Prostate gland (tissue), 2 donors: ENCODE measurements at regions not wholly inside any gene's neighbourhood (a gene's known extent, or its start where the extent isn't known, plus 50 kb on each side); places are given as distances from the start of the nearest gene placed in this dataset.

Experiments used
- CTCF ChIP-seq, 4 experiments: fragments of 200-600 bp in 2 of 4; fragments of 450-650 bp in 2 of 4; sonication (generic) in 2 of 4; IDR thresholded peaks; 1 replicate in 3 of 4; 2 replicates in 1 of 4; pipeline ENCODE4 v1.5.1; 2016 to 2019; ENCODE audit warnings: antibody characterized with exemption in 4 of 4, mild to moderate bottlenecking in 2 of 4, moderate library complexity in 2 of 4
- POLR2AphosphoS5 ChIP-seq: sonication (generic); formaldehyde crosslinking; IDR thresholded peaks from one replicate; pipeline ENCODE4 v1.6.1; 2017; ENCODE audit warnings: antibody characterized with exemption

GRCh38 chr4:119872371-119873016 is 194.2 kb downstream of the MAD2L1 start:
- TF ChIP-seq CTCF (IDR thresholded peaks at IDR 0.05) (no peak), POLR2AphosphoS5 (no peak)
